ENCODE measurements at regions not wholly inside any gene's neighbourhood (a gene's known extent, or its start where the extent isn't known, plus 50 kb on each side); places are given as distances from the start of the nearest gene placed in this dataset.
"Not testable (repeated sequence)": the region's sequence is repeated elsewhere in the genome, so short reads cannot be mapped to it uniquely, and the experiment has no call there.

GRCh38 chr7:29685651-29686271 lies 120.5 kb upstream of the WIPF3 start:
- not testable (repeated sequence) for TF ChIP-seq CTCF (IDR thresholded peaks at IDR 0.05; ENCODE audit: low read depth, low read length, poor library complexity, severe bottlenecking); EZH2phosphoT487 (IDR thresholded peaks at IDR 0.05; ENCODE audit: borderline replicate concordance, low read length)

Measured in DOHH2 (cell line).